ENCODE measurements at regions not wholly inside any gene's neighbourhood (a gene's known extent, or its start where the extent isn't known, plus 50 kb on each side); places are given as distances from the start of the nearest gene placed in this dataset.
A peak's percentile ranks its signal among the peaks of the same experiment; 100 is the strongest.
"Not testable (repeated sequence)": the region's sequence is repeated elsewhere in the genome, so short reads cannot be mapped to it uniquely, and the experiment has no call there.

DNA sequence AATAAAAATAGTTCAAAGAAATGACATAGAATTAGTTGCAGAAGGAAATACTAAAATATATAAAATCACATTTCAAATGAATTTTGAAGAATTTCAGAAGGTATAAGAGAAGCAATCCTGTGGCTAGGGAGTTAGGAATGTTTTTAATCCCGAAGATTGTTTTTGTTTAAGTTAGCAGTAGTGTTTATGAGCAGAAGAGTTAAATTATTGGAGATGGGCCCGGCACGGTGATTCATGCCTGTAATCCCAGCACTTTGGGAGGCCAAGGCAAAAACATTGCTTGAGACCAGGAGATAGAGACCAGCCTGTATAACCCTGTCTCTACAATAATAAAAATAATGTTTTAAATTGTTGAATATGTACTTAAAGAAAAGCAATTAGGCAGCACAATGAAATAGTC, 432.5 kb downstream of the MFSD1 start:
- no peak for DNase-seq (ENCODE audit: low read depth)

DNA sequence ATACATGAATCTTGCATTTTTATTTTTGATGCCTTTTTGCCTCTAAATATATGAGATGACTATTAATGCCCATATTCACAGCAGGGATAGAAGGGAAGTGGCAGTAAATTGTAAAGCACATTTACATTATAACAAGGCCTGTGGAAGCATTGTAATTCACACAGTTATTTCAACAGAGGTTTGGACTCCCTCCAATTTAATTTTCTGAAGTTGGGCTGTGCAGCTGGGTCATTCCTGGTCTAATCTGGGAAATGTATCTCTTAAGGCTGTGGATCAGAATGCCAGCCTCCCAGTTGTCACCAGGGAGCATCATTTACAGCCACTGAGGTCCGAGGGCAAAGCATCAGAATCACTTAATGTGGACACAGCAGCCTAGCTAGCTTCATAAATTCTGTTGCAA, 434.5 kb downstream of the MFSD1 start:
- no peak for DNase-seq (ENCODE audit: low read depth)

DNA sequence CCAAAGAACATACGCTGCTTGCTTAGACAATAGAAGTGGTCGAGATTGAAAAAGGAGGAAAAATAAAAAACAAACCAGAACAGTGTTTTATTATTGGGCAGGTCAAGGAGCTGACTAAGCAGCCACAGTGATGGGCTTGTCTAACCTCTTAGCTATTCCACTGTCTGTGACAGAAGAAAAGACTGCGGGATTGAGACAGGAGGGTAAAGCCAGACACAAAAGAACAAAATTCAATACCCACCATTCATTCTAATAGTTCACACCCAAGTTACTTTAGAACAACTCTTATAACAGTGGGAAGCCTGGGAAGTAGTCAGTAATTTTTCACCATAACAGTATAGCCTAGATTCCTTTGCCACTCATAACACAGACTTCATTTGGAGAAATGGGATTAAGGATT, 435.4 kb downstream of the MFSD1 start:
- DNase-seq (ENCODE audit: low read depth): no peak

DNA sequence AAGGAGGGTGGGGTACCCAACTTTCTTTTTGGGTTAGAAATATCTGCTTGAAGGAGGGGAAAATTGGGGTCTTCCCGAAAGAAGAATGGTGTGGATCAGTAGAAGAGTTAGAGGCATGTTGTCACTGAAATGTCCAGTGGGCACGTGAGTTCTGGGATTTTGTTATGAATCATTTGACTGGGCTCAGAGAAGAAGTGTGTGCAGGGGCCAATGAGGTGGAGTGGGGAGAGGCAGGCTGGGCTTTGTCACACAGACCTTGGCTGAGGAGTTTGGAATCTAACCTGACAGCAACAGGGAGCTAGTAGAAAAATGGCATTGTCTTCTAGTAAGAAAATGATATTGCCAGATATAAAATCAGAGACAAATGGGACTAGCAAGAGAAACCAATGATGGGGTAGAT, 436.8 kb downstream of the MFSD1 start:
- no peak for DNase-seq (ENCODE audit: low read depth)

GRCh38 chr3:159239059-159239458, 437.2 kb downstream of the MFSD1 start:
- DNase-seq (ENCODE audit: low read depth): no peak

DNA sequence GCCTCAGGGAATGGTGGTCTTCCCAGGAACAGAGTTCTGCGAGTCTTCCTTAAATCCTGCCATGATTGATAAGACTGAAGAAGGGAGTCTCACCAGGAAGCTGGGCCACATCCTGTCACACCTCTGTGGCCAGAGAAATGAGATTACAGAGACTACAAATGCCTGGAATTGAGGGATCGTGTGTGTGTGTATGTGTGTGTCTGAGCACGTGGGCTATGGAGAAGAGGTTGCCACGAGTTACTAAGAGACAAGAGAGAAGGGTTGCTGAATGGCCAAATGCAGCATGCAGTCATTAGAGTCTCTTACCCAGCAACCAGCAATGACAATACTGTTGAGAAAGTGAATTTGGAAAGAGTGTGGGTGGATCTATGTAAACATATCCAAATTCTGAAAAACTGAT, 443.1 kb downstream of the MFSD1 start:
- no peak for DNase-seq (ENCODE audit: low read depth)

DNA sequence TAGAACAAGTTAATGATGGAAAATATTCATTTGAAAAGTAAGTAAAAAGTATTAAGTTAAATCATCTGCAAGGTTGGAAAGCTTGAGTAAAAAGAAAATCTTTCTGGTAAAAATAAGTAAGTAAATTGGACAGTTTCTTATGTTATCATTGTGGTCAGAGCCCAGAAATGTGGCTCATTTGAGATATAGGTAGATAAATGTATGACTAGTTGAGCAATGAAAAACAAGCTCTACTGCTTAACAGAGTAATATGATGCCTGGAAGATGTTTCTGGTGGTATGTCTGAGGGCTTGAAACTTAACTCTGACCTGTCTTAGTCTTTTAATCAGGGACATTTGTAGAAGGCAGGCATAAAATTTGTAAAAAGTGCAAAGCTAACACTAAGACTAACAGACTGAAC, 444.0 kb downstream of the MFSD1 start:
- no peak for DNase-seq (ENCODE audit: low read depth)

GRCh38 chr3:159246385-159246784, 444.5 kb downstream of the MFSD1 start:
- no peak for DNase-seq (ENCODE audit: low read depth)

DNA sequence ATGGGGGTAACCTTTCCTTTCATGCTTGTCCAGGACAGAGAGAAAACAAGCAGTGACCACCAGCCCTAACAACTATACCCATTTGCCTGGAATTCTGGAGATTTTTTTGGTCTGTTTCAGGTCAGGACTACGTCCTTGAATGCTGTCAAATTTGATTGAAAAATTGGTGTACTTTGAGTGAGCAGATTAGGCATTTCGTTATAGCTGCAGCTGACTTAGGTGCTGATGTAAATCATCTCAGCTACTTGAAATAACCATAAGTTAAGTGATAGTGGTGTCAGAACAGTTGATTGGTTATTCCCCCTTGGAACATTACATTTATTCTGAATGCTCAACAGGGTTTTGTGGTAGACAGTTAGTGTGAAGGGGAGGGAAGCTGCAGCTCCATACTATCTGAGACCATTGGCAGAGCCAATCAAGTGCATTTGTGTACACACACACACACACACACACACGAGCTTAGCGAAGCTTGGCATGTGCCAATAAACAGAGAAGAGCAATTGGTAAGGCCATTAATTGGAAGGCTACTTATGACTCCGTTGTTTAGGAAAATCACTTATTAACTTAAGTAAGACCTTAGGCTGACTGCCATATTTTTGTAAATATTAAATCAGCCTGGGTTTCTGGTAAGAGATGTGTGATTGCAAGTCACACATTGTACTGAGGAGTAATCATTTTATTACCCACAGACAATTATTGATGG, 447.8 kb downstream of the MFSD1 start:
- no peak for DNase-seq (ENCODE audit: low read depth)

DNA sequence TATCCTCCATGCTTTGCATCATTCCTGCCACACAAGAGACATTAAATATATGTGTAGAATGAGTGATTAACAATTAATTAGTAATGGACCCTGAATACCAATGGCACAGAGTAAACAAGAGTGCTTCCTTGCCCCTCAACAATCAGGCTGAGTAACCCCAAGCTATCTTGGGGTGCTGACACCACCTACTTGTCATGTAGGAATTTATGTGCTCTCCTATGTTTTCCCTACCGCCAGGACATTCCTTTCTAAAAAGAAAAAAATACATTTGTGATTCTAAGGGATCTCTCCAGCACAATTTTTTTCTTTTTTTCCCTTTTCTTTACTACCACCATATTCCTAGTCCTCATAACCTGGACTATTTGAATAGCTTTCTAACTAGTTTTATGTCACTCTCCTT, 449.1 kb downstream of the MFSD1 start:
- no peak for DNase-seq (ENCODE audit: low read depth)

DNA sequence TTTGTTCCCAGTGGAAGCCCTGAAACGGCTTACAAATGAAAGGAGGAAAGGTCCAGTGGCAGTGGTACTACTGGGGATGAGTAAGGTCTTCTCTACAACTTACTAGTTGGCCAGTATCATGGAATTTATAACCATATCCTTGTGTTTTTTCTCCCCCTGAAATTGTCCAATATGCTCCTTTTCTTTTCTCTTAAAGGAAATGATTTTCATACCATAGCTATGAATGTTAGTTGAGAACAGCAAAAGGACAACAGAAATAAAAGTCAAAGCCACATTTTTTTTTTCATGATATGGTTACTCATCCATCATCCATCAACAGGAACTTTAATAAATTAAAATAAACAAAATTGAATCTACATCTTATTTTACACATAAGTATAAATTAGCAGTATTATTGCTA, 450.4 kb downstream of the MFSD1 start:
- no peak for DNase-seq (ENCODE audit: low read depth)

GRCh38 chr3:159252772-159253384, 451.0 kb downstream of the MFSD1 start:
- peak; percentile 42 for DNase-seq (ENCODE audit: low read depth)

DNA sequence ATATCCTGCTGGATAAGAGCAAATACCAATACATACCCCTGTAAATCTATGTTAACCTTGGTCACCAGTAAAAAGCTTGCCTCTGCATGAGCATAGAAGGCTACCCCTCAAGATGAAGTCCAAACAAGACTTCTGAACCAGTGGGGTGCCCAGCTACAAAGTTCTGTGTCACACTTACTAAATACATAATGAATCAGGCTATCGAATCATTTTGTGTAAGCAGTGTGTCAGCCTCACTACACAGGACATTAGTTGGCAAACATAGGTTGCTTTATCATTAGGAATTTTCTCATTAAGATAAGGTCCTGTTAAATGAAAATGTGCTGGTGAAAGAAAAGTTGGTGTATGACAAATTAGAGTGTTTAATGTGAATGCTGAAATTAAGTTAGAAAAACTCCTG, 452.0 kb downstream of the MFSD1 start:
- DNase-seq (ENCODE audit: low read depth): no peak

GRCh38 chr3:159257954-159258353, 456.1 kb downstream of the MFSD1 start:
- DNase-seq (ENCODE audit: low read depth): no peak

DNA sequence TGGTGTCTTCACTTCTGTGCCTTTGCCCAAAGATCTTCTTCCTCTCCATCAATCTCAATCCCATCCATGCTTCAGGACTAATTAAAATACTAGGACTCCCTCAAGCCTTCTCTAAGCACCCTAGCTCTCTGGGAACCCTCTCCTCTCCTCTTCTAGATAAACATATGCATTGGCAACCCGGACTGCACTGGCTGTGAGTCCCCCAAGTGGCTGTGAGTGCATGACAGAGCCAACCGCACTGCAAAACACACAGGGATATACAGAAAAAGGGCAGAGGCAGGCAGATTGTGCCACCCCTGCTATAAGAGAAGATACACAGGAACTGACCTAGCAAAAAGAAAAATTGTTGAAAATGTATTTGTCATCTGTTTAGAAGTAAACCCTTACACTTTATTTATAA, 457.1 kb downstream of the MFSD1 start:
- no peak for DNase-seq (ENCODE audit: low read depth)

- DNase-seq (ENCODE audit: low read depth): peak; percentile 53
These were observed 458.3 kb downstream of the MFSD1 start for GRCh38 chr3:159260049-159260662.

- DNase-seq (ENCODE audit: low read depth): not testable (repeated sequence)
These were observed 459.5 kb downstream of the MFSD1 start for GRCh38 chr3:159261333-159261732.

DNA sequence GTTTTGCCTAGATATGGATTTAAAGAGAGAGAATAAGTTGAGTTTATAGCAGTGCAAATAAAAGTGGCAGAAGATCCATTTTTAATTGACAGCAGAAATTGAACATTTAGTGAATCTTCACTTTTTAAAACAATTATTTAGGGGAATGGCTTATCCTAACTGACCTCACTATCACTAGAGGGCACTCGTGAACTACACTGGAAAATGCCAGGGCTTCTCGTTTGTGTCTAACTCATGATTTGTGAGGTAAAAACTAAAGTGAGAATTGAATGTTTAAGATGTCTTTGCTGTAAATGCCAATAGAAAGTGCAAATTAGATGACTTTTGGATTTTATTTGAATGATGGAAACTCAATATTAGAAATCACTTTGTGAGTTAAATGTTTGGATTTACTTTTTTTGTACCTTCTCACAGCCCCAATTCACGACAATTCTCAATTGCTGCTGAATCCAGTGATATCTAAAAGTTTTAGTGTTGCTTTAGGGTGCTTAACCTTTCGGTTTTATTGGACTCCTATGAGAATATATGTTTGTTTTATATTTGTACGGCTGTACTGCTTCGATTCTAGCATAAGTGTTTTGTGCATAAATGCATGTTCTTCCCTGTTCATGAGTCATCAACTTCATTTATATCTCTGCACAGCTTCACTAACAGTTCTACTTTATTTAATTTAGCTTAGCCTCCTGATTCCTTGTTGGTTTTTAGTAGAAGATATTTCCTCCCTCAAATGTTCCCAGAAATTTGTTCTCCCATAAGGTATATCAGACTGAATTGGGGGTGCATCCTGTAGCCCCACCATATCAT, 462.1 kb downstream of the MFSD1 start:
- DNase-seq (ENCODE audit: low read depth): peak; percentile 23

- no peak for DNase-seq (ENCODE audit: low read depth)
These were observed 463.9 kb downstream of the MFSD1 start for GRCh38 chr3:159265705-159266104.

DNA sequence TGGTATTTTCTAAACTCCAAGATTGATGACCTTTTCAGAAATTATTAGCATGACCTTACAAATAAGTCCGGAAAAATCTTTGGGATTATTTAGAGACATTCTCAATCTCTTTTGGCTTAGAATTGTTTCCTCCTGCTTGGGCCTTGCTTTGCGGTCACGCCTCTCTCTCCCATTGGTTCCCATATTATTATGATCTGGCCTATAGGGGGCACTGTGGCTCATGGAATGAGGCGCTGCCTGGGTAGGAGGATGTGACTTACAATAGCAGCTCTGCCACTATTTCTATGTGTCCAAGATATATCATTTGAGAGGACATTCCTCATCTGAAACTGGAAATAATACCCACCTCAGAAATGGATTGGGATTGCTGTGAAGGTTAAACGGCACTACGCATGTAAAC, 464.9 kb downstream of the MFSD1 start:
- no peak for DNase-seq (ENCODE audit: low read depth)

- DNase-seq (ENCODE audit: low read depth): no peak
These were observed 470.1 kb downstream of the MFSD1 start for GRCh38 chr3:159271799-159272512.

DNA sequence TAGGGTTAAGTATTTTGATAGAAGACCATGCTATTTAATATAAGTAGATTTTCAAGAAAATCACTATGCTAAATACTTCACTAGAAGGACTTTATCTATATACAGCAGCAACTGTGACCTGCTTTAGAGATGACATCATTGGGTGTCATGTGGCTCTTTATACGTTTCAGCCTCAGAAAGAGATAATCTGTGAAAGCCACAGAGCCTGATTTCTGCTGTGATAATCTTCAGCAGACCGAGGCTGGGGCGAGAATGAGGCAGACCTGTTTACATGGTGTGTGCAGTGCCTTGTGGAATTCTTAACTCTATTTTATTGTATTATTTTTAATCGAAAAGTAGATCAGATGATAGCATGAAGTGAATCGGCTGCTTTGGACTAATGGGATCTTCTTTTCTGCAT, 471.2 kb downstream of the MFSD1 start:
- no peak for DNase-seq (ENCODE audit: low read depth)

Measured in fibroblast of the conjunctiva (primary cell).